NCI-H1417 (cell line): ENCODE measurements at regions not wholly inside any gene's neighbourhood (a gene's known extent, or its start where the extent isn't known, plus 50 kb on each side); places are given as distances from the start of the nearest gene placed in this dataset.
"Not testable (repeated sequence)": the region's sequence is repeated elsewhere in the genome, so short reads cannot be mapped to it uniquely, and the experiment has no call there.

ENCODE experiments used
- DNase-seq, 3 experiments: peaks; one replicate each; lab custom pipeline; 2025; lab: John Stamatoyannopoulos, UW

DNA sequence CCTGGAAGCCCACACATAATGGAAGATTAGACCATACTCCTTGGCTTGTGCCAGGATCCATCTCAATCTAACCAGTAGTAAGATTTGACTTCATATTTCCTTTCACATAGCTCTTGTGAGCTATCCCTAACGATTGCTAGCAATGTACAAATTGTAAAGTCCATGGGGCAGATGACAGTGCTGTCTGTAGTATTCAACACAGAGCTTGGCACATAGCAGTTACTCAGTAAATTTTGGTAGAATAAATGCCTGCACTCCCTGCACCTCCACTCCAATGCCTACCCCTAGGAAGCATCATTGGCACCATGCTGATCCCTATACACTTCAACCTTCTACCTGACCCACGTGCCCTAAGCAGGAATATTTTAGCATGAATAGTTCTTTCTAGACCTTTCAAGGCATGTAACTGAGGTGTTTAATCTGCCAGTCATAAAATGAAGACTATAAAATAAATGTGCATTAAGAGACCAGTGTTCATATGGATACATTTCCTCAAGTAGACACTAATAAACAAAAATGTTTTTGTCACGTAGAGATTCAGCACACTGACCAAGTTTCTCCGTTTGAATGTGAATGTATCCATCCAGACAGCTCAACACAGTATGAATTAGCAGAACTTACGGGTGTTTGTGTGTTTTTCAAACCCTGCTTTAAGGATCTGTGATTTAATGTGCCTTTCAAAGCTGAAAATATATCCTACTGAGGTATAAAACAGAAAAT lies 98.8 kb downstream of the BMP4 start:
- DNase-seq = no peak

DNA sequence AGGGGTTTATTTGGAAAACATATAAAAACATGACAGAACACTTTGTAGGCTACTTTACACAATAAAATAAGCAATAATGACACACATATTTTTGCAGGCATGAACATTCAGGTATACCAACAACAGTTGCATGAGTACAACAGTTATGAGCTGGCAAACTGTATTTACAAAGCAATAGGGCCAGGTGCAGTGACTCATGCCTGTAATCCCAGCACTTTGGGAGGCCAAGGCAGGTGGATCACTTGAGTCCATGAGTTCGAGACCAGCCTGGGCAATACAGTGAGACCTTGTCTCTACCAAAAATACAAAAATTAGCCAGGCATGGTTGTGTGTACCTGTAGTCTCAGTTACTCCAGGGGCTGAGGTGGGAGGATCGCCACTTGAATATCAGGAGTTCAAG lies 101.1 kb downstream of the BMP4 start:
- DNase-seq = no peak

DNA sequence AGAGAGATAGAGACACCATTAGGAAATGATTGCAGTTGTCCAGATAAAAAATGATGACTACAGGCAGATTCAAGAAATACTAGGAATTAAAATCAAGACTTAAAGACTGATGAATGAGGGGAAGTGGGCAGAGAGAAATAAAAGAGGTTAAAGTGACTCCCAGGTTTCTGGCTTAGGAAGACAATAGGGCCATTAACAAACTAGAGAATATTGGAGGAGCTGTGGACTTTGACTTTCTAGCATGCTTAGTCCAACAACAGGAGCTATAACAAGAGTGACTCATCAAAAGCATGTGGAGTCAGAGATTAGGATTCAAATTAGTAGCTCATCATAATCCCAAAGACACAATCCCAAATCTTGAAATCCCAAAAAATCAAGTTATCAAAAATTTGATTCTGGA lies 101.5 kb downstream of the BMP4 start:
- DNase-seq = no peak

DNA sequence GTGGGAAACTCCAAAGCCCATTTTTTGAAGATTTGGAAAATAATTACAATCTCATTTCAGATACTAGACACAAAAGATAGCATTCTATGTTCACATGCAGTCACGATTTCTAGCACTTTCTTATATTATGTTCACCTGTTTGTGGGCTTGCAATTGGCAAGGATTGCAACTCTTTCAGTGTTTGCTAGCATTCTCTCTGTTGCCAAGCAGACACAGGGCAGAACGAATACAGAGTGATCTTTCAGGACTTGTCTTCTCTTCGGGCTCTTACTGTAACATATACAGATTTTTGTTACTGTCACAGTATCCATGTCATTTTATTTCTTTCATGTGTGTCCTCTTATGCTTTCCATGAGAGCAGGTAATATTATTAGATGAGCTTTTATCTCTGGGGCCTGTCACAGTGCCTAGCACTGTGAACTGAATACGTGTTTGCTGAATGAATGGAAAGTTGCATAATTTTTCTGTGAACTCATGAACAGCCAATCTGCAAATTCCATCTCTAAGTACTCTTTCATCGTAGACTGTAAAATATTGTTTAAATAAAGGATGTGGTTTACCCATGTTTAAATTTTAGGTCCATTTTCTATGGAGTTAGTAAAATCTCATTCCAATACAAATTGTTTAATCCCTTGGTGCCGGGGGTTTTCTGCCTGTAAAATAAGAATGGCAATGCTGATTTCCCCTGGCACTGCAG lies 105.1 kb downstream of the BMP4 start:
- DNase-seq = no peak

DNA sequence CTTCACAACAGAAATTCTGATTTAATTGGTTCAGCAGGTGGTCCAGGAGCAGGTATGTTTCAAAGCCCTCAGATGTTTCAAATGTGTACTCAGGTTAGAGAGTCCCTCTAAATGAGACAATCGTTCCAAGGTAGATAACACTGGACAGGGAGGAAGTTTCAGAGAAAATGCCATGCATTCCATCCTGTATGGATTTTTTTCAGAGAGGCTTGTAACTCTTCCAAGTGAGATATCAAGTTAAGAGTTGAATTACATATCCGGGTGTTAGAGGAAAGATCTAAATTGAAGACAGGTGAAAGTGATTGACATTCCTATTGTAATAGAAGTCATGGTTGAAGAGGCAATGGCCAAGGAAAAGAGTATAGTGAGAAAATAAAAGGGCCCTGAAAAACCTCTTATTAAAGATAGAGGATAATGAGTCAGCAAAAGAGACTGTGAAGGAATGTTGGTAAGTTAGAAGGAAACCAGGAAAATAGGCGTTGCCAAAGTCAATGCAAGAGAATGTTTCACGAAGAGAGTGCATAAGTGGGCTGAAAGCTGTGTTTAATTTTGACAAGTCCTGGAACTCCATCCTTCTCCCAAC lies 105.8 kb downstream of the BMP4 start:
- no peak for DNase-seq

DNA sequence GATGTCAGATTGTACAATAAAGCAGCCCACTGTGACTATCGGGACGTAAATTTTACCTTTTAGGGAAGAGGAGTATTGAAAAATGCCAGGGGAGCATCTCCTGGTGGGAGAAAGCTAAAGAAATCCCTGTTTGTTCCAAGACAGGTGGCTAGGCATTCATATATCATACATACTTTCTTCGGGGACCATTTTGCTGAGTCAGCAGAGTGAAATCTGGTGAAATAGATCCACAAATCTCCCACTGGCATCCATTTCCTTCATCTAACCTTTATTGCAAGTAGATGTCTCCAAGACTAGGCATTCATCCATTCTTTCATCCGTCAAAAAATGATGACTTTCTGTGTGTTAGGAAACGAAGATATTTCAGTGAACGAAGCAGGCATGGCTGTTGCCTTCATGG lies 107.1 kb downstream of the BMP4 start:
- no peak for DNase-seq

DNA sequence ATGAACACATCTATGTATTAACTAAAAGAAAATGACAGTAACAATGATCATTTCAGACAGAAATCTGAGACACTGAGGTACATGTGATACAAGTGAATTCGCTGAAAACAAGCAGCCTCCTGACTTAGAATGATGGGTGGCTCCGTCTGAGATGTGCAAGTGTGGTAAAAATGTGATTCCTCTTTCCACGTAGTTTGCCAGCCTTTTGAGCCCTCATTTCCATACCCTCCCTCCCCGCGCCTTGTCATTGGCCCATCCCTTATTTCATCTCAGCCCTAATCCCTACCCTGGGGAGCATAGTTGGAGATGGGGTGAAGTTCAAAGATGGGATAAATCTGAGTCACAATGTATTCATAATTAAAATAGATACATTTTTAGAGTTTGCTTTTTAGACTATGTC lies 107.8 kb downstream of the BMP4 start:
- no peak for DNase-seq

DNA sequence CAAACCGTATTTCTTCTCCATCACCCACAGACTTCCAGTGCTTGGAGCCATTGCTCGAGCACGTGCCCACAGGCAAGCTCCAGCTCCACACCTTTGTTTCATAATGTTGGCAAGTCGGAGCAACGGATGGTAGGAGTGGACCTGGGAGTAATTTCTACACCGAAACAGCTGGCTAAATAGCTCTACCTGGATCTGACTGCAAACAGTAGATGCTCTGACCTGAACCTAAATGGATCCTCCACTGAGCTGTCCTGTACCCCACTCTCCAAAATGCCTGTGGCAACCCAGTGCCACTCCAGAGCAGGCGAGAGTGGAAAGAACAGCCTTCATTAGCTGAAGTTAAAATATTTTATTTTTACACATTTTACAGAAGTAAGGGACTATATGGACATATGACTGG lies 108.7 kb downstream of the BMP4 start:
- no peak for DNase-seq

DNA sequence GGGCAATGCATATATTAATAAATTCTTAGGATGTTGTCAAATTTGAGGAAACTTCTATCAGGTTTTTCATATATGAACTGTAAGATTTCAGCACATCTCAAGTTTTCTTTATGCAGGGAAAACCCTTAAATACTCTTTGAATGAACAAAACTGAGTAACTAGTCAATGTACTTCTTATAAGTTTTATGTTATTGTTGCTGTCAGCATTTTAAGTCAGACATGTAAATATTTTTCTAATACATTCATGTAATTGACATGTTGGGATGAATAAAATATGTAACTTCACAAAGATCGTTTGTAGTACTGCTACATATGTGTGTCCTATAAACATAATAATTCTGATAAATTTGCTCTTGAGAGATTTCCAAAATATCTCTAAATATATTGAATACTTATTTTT lies 109.6 kb downstream of the BMP4 start:
- DNase-seq = no peak

DNA sequence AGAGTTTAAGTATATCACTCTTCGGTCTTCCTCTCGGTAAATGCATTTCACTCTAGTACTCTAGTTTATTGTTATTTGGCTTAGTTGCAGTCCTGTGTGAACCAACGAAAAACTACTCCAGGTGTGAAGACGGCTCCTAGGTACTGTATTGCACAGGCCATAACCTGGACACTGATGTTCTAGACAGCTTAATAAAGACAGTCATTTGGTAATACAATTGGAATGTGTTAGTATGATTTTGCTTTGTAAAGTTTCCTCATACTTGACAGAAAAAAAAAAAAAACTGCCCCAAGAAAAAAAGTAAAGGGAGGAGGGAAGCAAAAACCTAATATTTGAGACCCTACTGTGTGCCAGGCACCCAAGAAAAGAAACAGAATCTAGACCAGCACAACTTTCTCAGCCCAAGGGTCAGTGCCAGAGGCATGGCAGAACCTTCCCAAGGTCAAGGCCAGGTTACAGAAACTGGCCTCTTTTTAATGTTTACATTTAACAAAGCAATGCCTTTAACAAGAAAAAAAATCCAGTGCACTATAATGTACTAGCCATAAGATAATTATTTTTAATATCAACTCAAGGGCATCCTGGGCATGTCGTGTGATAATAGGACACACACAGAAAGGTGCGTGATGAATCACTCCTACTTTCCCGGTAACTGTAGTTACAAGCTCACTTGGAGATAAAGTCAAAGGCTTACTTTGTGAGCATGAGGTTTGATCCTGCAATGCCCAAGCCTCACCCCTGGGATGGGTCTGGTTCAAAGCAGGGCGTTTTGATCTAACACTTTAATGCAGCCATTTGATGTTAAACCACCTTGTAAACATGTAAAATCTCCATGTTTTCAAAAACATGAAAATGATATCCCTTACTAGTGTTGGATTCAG lies 110.6 kb downstream of the BMP4 start:
- no peak for DNase-seq

DNA sequence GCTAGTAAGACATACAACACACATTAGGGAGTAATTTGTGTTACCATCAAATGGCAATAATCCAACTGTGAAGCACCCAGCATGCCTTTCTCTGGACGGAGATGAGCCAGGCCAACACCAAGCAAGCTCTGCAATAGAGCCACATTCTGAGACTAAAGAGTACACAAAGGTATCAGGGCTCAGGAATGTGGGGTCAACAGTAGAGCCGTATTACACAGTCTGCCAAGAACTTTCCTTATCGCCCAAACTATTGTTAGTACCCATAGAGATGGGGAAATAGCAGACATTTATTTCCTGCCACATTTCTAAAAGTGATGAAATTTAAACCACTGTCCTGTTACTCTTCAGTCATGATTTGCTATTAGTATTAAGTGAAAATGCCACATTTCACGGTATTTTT lies 113.7 kb downstream of the BMP4 start:
- DNase-seq = no peak

DNA sequence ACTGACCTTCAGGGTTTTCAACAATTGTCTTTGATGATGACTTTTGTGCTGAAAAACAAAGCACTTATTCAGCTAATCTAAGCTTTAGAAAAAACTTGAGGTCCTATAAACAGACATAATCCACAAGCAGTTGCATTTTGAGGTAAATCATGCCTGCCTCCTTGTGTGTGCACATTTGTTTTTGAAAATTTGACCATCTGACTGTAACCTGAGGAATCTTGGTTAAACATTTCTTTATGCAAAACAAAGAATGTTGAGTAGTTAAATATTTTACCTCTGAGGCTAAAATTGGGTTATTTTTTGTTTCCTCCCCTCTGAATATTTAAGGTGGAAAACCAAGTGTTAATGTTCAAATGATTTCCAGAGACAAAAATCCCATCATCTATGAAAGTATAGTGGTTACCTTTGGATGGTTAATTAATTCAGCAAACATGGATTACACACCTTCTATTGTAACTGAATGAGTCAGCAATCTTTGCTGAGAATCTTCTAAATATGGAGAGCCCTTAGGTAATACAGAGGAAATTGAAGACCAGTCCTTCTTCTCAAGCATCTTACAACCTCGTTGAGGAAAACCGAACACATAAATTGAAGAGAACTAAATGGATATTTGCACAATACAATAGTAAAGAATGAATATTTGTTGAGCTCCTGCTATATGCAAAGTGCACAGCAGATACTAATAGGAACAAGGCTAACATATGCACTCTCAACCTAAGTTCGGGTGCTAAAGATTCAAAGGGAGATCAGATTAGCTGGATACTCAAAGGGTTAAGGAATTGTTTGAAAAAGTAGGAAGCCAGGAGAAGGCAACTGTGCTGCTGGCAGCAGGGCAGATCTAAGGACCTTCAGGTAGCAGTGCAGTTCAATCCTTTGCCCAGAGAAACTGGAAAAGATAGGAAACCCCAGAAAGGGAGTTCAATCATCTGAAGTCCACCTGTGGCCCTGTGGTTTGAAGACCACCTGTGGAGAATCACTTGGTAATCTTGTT lies 115.2 kb downstream of the BMP4 start:
- peak in 2 of 3 experiments; percentile 21 to 60 for DNase-seq

DNA sequence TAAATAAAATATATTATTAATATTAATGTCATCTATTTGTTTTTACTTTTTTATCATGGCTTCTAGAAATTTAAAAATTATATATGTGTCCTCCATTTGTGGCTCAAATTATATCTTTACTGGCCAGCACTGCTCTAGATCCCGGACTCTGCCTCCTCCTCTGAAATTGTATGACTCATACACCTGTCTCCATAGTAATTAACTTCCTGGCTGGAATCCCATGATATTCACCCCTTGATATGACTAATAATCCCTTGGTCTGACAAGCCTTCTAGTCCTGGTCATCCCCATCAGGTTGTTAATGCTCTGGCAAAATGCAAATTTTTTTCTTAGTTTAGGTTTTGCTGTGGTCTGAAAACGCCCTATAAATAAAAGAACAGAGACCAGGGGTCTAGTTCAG lies 116.2 kb downstream of the BMP4 start:
- DNase-seq = peak in 2 of 3 experiments; percentile 23 to 71

DNA sequence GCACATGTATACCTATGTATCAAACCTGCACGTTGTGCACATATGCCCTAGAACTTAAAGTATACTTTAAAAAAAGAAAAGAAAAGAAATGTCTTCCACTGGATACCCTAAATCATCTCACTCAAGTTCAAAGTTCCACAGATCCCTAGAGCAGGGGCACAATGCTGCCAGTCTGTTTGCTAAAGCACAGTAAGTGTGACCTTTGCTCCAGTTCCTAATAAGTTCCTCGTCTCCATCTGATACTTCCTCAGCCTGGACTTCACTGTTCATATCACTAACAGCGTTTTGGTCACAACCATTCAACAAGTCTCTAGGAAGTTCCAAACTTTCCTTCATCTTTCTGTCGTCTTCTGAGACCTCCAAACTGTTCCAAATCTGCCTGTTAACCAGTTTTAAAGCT lies 118.3 kb downstream of the BMP4 start:
- DNase-seq = no peak

DNA sequence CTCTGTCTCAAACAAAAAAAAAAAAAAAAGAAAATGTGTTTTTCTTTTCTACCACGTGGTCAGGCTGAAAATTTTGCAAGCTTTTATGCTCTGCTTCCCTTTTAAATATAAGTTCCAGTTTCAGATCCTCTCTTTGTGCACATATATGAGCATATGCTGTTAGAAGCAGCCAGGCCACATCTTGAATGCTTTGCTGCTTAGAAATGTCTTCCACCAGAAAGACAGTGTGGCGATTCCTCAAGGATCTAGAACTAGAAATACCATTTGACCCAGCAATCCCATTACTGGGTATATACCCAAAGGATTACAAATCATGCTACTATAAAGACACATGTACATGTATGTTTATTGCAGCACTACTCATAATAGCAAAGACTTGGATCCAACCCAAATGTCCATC lies 119.0 kb downstream of the BMP4 start:
- DNase-seq = not testable (repeated sequence)

DNA sequence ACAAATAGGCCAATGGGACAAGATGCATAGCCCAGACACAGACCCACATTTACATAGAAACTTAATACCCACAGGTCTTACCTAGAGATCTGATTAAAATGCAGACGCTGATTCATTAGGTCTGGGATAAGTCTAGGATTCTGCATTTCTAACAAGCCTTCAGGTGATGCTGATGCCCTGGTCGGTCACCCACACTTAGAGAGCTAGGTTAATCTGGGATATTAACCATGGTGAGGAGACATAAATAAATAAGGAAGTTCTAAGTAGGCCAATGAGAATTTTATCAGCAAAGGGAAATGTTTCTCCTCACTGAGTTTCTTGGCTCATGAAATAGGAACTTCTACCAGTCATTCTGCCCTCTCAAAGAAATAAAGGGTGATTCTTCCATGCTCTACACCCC lies 120.1 kb downstream of the BMP4 start:
- no peak for DNase-seq

DNA sequence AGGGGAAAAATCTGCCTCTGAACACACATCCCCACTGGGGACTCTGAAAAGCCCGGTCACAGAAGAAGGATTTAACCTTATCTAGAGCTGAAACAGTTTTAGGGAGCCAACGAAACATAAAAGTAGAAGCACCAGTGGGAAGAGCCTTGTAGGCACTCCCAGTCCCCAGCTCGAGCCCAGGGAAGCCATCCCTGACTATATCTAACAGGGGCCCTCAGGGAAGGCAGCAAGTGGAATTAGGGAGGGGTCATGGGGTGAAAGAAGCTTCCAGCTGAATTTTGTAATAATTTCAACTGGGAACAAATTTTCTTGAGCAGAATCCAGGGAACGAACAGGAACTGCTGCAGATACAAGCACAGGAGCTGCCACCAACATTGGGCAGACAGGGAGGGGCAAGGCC lies 127.8 kb downstream of the BMP4 start:
- no peak for DNase-seq

DNA sequence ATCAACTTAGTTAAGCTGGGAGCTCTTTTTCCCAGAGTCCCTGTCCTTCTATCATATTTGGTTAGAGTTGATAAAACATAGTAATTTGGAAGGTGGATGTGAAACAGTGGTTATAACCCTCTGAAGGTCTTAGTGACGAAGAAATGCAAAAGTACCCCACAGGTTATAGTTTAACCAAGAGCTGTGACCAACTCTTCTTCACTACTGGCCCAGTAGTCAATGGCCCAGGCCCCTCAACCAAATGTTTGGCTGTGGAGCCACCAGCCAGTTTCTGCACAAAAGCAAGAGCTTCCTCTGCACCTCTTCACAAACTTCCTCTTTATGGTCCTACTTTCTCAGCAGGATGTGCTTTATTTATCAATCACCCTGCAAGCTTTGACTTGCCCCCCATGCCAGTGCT lies 132.6 kb downstream of the BMP4 start:
- no peak for DNase-seq

DNA sequence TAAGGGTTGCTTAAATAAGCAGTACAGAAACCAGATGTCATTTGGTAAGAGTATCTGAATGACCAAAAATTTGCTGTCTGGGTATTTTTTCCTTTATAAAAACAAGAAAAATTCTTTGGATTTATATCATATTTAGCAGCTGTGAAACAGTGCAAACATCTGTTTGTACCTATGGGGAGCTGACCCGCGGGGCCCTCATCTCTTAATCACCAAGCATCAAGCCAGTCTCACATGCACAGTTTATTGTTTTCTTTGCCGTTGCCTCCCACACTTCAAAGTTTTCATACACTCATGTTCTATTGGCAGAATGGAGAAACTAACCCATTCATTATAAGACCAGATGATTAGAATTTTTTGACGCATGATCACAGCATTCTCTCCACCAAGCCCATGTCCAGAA lies 142.2 kb downstream of the BMP4 start:
- DNase-seq = no peak

DNA sequence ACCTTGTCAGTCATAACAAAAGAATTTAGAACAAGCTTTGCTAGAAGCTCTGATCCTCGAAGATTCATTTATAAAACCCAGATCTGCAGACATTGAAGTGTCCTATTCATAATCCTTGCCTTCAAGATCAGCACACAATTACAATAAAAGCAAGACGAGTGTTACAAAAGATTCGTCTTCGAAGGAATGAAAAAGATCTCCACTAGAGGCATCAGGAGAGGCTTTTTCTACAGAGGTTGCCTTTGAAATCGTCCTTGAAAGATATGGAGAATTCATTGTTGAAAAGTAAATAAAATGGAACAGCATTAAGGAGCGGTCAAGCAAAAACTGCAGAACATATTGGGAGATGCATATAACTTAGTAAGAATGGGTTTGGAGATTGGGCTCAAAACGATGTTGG lies 146.4 kb downstream of the BMP4 start:
- DNase-seq = no peak

DNA sequence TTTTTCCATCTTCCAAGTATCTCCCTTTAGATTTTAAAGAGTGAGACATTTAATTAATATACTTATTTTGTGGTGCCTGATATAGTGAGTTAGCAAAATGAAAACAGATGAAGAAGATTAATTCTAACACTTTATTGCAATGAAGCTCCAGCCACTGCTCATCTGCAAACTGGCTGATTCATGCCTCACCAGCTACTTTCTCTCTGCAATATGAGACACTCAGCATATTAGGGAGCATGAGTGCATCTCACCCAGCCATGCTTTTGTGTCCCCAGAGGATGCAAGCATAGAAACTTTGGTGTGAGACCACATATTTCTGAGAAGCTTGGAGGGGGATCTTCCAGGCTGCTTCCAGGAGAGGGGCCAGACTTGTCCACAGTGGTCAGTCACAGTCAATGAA lies 148.6 kb downstream of the BMP4 start:
- no peak for DNase-seq
